HG03342 (cell line): ENCODE measurements at regions not wholly inside any gene's neighbourhood (a gene's known extent, or its start where the extent isn't known, plus 50 kb on each side); places are given as distances from the start of the nearest gene placed in this dataset.

Experiments
- ATAC-seq: cut with Tn5 transposase; IDR thresholded peaks from one replicate; pipeline ENCODE4 v1.9.1; 2021; ENCODE audit warnings: mild to moderate bottlenecking, moderate library complexity; ENCODE audit not compliant: unreplicated experiment

- ATAC-seq, result no peak
Measured at GRCh38 chr12:68447797-68448260, 115.7 kb upstream of the MDM1 start.

GRCh38 chr12:68449196-68449595, 117.0 kb upstream of the MDM1 start:
- ATAC-seq, result no peak

- no peak for ATAC-seq
Measured at GRCh38 chr12:68450947-68451260, 118.7 kb upstream of the MDM1 start.

GRCh38 chr12:68451261-68452077, 119.3 kb upstream of the MDM1 start:
- peak; percentile 66 for ATAC-seq

- ATAC-seq, result no peak
Measured at GRCh38 chr12:68452078-68452715, 120.0 kb upstream of the MDM1 start.

GRCh38 chr12:68453278-68453677, 121.1 kb upstream of the MDM1 start:
- ATAC-seq, result no peak

- ATAC-seq, result no peak
Measured at GRCh38 chr12:68453876-68454275, 121.7 kb upstream of the MDM1 start.

GRCh38 chr12:68454892-68455291, 122.7 kb upstream of the MDM1 start:
- ATAC-seq, result no peak

GRCh38 chr12:68455691-68456345, 123.7 kb upstream of the MDM1 start:
- no peak for ATAC-seq

GRCh38 chr12:68458866-68459265, 126.7 kb upstream of the MDM1 start:
- no peak for ATAC-seq

- no peak for ATAC-seq
Measured at GRCh38 chr12:68460236-68460635, 128.1 kb upstream of the MDM1 start.

GRCh38 chr12:68461645-68462044, 129.5 kb upstream of the MDM1 start:
- ATAC-seq, result no peak

- no peak for ATAC-seq
Measured at GRCh38 chr12:68462803-68463202, 130.6 kb upstream of the MDM1 start.

- no peak for ATAC-seq
Measured at GRCh38 chr12:68465227-68465626, 133.1 kb upstream of the MDM1 start.

GRCh38 chr12:68467514-68467913, 135.4 kb upstream of the MDM1 start:
- no peak for ATAC-seq

GRCh38 chr12:68468036-68468435, 135.9 kb upstream of the MDM1 start:
- ATAC-seq, result no peak

- ATAC-seq, result no peak
Measured at GRCh38 chr12:68469113-68469512, 137.0 kb upstream of the MDM1 start.

- ATAC-seq, result no peak
Measured at GRCh38 chr12:68470664-68471328, 138.6 kb upstream of the MDM1 start.

GRCh38 chr12:68474467-68475204, 136.1 kb upstream of the RAP1B start:
- no peak for ATAC-seq

- ATAC-seq, result no peak
Measured at GRCh38 chr12:68476794-68477193, 133.9 kb upstream of the RAP1B start.

GRCh38 chr12:68477261-68477772, 133.4 kb upstream of the RAP1B start:
- no peak for ATAC-seq
